H9 (cell line): ENCODE measurements at regions not wholly inside any gene's neighbourhood (a gene's known extent, or its start where the extent isn't known, plus 50 kb on each side); places are given as distances from the start of the nearest gene placed in this dataset.

Experiments used
- DNase-seq: peaks from one replicate; pipeline ENCODE4 v3.0.0-alpha.2; 2017
- H2AFZ ChIP-seq: one replicate; pipeline ENCODE4 v1.6.1; 2013; ENCODE audit warnings: mild to moderate bottlenecking, low read length, control low read depth, moderate library complexity
- H2AK5ac ChIP-seq: 2 replicates; pipeline ENCODE4 v1.6.1; 2013; ENCODE audit warnings: low read length, control low read depth, mixed read lengths; ENCODE audit not compliant: insufficient read length
- H2BK120ac ChIP-seq: one replicate; pipeline ENCODE4 v1.6.1; 2013; ENCODE audit warnings: low read depth, mild to moderate bottlenecking, low read length, control low read depth, inconsistent platforms; ENCODE audit not compliant: poor library complexity, severe bottlenecking
- H2BK12ac ChIP-seq: 2 replicates; pipeline ENCODE4 v1.6.1; 2013; ENCODE audit warnings: low read length, control low read depth, mixed read lengths, low read depth; ENCODE audit not compliant: insufficient read length
- H2BK15ac ChIP-seq: 2 replicates; pipeline ENCODE4 v1.6.1; 2013; ENCODE audit warnings: low read depth, low read length, control low read depth
- H2BK20ac ChIP-seq: one replicate; pipeline ENCODE4 v1.6.1; 2013; ENCODE audit warnings: low read depth, mild to moderate bottlenecking, low read length, control low read depth, inconsistent platforms; ENCODE audit not compliant: poor library complexity, severe bottlenecking
- H2BK5ac ChIP-seq: 2 replicates; pipeline ENCODE4 v1.6.1; 2013; ENCODE audit warnings: low read length, control low read depth, mixed read lengths; ENCODE audit not compliant: insufficient read length
- H3K14ac ChIP-seq: 2 replicates; pipeline ENCODE4 v1.6.1; 2013; ENCODE audit warnings: low read length, control low read depth; ENCODE audit not compliant: insufficient read depth
- H3K18ac ChIP-seq: 2 replicates; pipeline ENCODE4 v1.6.1; 2013; ENCODE audit warnings: low read depth, mild to moderate bottlenecking, mixed read lengths, low read length, control low read depth; ENCODE audit not compliant: insufficient read length
- H3K23ac ChIP-seq: 2 replicates; pipeline ENCODE4 v1.6.1; 2013; ENCODE audit warnings: low read length, control low read depth, mixed read lengths, low read depth; ENCODE audit not compliant: insufficient read length
- H3K23me2 ChIP-seq: 2 replicates; pipeline ENCODE4 v1.6.1; 2013; ENCODE audit warnings: low read depth, mild to moderate bottlenecking, mixed read lengths, low read length, control low read depth; ENCODE audit not compliant: insufficient read length, poor library complexity, severe bottlenecking
- H3K27ac ChIP-seq: 2 replicates; pipeline ENCODE4 v1.5.1; 2013; ENCODE audit warnings: low read length, control low read depth, mixed read lengths, low read depth; ENCODE audit not compliant: insufficient read length
- H3K27me3 ChIP-seq: 2 replicates; pipeline ENCODE4 v1.6.1; 2013; ENCODE audit warnings: low read length, control low read depth, inconsistent platforms; ENCODE audit not compliant: insufficient read depth
- H3K4ac ChIP-seq: 2 replicates; pipeline ENCODE4 v1.6.1; 2013; ENCODE audit warnings: low read depth, mild to moderate bottlenecking, control low read depth, inconsistent platforms, low read length, moderate library complexity
- H3K4me1 ChIP-seq: 2 replicates; pipeline ENCODE4 v1.6.1; 2013; ENCODE audit warnings: low read length, control low read depth, inconsistent platforms; ENCODE audit not compliant: insufficient read depth
- H3K4me2 ChIP-seq: 2 replicates; pipeline ENCODE4 v1.6.1; 2013; ENCODE audit warnings: low read length, control low read depth, mixed read lengths; ENCODE audit not compliant: insufficient read length, insufficient read depth
- H3K56ac ChIP-seq: 2 replicates; pipeline ENCODE4 v1.6.1; 2013; ENCODE audit warnings: low read depth, mild to moderate bottlenecking, mixed read lengths, low read length, control low read depth; ENCODE audit not compliant: insufficient read length
- H3K79me1 ChIP-seq: 2 replicates; pipeline ENCODE4 v1.6.1; 2013; ENCODE audit warnings: low read depth, mild to moderate bottlenecking, moderate library complexity, low read length, control low read depth, inconsistent platforms; ENCODE audit not compliant: insufficient read depth, poor library complexity, severe bottlenecking
- H3K79me2 ChIP-seq: 2 replicates; pipeline ENCODE4 v1.6.1; 2013; ENCODE audit warnings: low read length, control low read depth, inconsistent platforms; ENCODE audit not compliant: insufficient read depth
- H3K9ac ChIP-seq: 2 replicates; pipeline ENCODE4 v1.6.1; 2013; ENCODE audit warnings: low read length, control low read depth, mixed read lengths; ENCODE audit not compliant: insufficient read length; ENCODE audit errors: extremely low read depth
- H3K9me3 ChIP-seq: one replicate; pipeline ENCODE4 v1.6.1; 2013; ENCODE audit warnings: low read depth, low read length, inconsistent platforms; ENCODE audit not compliant: control insufficient read depth
- H3T11ph ChIP-seq: one replicate; pipeline ENCODE4 v1.6.1; 2013; ENCODE audit warnings: mild to moderate bottlenecking, low read length, control low read depth, inconsistent platforms
- H4K20me1 ChIP-seq: one replicate; pipeline ENCODE4 v1.6.1; 2013; ENCODE audit not compliant: control insufficient read depth, insufficient read length, insufficient read depth
- H4K5ac ChIP-seq: 2 replicates; pipeline ENCODE4 v1.6.1; 2013; ENCODE audit warnings: low read depth, mild to moderate bottlenecking, mixed read lengths, low read length, control low read depth; ENCODE audit not compliant: insufficient read length
- H4K8ac ChIP-seq: replicated peaks from 2 replicates; pipeline ENCODE4 v1.6.1; 2013; ENCODE audit warnings: low read length, control low read depth, mixed read lengths, low read depth; ENCODE audit not compliant: insufficient read length
- H4K91ac ChIP-seq: 2 replicates; pipeline ENCODE4 v1.6.1; 2013; ENCODE audit warnings: low read depth, mild to moderate bottlenecking, moderate library complexity, mixed read lengths, low read length, control low read depth; ENCODE audit not compliant: insufficient read length
- H3K27ac Mint-ChIP-seq, 3 experiments: 2 replicates in 2 of 3; 3 replicates in 1 of 3; pipeline ENCODE4 v1.8.0; 2020 to 2021; ENCODE audit warnings: mixed read lengths in 3 of 3, mild to moderate bottlenecking in 1 of 3, moderate library complexity in 1 of 3
- H3K27me3 Mint-ChIP-seq: 2 replicates; pipeline ENCODE4 v1.8.0; 2021; ENCODE audit warnings: low read depth, mild to moderate bottlenecking, moderate library complexity, mixed read lengths
- H3K36me3 Mint-ChIP-seq, 3 experiments: 2 replicates in 2 of 3; 3 replicates in 1 of 3; pipeline ENCODE4 v1.8.0; 2020 to 2021; ENCODE audit warnings: low read depth in 3 of 3, mixed read lengths in 3 of 3; ENCODE audit not compliant: insufficient read depth in 1 of 3
- H3K4me1 Mint-ChIP-seq, 2 experiments: 2 replicates each; pipeline ENCODE4 v1.8.0; 2020; ENCODE audit warnings: mixed read lengths in 2 of 2
- H3K4me3 Mint-ChIP-seq, 2 experiments: 2 replicates in 1 of 2; 3 replicates in 1 of 2; pipeline ENCODE4 v1.8.0; 2020 to 2021; ENCODE audit warnings: mild to moderate bottlenecking in 2 of 2, mixed read lengths in 2 of 2, moderate library complexity in 1 of 2
- H3K9me3 Mint-ChIP-seq, 2 experiments: 2 replicates in 1 of 2; 3 replicates in 1 of 2; pipeline ENCODE4 v1.8.0; 2020; ENCODE audit warnings: mild to moderate bottlenecking in 2 of 2, mixed read lengths in 2 of 2, moderate library complexity in 1 of 2
- WGBS: extraction: QIAGEN DNeasy Blood & Tissue Kit; methylation state at CpG from one replicate; pipeline ENCODE4 v1.1.7; 2013; ENCODE audit warnings: missing lambda C conversion rate, low lambda C conversion rate, mixed read lengths; ENCODE audit not compliant: insufficient read length; ENCODE audit errors: extremely low coverage; 5-methylcytosine and 5-hydroxymethylcytosine counted together
- TF ChIP-seq, protein P1 (sequence below): fragments of 200-600 bp; sonication (generic); conservative IDR thresholded peaks from 3 replicates; pipeline ENCODE4 v1.8.0; 2021; ENCODE audit warnings: antibody characterized with exemption, mild to moderate bottlenecking

DNA sequence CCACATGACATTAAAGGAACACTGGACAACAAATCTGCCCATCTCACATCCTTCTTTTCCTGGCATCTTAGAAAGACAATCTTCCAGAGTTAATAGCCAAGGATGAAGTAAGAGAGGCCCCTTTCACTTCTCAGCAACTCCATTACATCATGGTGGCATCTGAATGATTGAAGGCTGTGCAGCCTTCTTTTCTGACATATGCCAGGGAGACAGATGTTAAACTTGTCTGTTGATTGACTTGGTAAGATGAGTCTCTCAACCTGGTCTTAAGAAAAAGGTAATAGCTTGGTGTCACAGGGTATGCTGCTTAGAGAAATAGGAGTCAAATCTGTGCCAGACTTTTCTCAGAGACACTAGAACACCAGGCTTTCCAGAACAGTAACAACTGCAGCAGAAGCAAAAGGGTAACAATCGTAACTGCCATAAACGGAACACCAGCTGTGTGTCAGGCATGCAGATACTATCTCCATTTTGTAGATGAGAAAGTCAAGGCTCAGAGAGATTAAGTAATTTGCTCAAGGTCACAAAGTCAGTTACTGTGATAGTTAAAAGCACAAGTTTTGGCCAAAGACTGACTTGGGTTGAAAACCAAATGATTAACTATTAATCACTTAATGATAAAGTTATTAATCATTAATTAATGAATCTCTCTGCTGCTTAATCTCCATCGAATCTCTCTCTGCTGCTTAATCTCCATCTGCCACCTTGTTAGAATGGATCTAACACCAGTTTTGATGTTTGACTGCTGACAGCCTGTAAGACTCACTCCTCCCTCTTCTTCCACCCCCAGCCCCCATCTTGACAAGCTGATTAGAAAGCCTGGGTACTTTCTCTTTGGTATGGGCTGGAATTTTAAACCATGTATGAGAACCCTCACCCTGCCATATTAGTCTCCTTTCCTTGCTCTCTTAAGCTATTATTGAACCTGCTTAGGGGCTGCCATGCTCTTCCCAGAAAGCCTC, 353.5 kb downstream of the ENC1 start:
- Histone ChIP-seq H3K23ac (no peak overlapping the region), H3K9me3 (no peaks in the 10 kb centered on the region), H3K27me3 (no peaks in the 10 kb centered on the region), H3K27ac (no peak overlapping the region), H3T11ph (no peak overlapping the region), H3K14ac (no peak overlapping the region), H4K5ac (no peak overlapping the region), H3K18ac (no peak overlapping the region), H3K56ac (no peak overlapping the region), H3K23me2 (no peaks in the 10 kb centered on the region), H2BK120ac (no peak overlapping the region), H3K9ac (no peak overlapping the region), H3K4me1 (peaks cover 2% of the 10 kb centered on the region; the same call in 1 of the 2 replicates), H2BK15ac (no peak overlapping the region), H3K4me2 (no peak overlapping the region), H3K79me1 (no peaks in the 10 kb centered on the region), H4K20me1 (no peaks in the 10 kb centered on the region), H4K91ac (no peak overlapping the region), H2AK5ac (no peak overlapping the region), H2AFZ (no peak overlapping the region), H3K4ac (no peak overlapping the region), H2BK5ac (no peak overlapping the region), H2BK20ac (no peak overlapping the region), H3K79me2 (no peaks in the 10 kb centered on the region), H2BK12ac (no peak overlapping the region), H4K8ac (no peak overlapping the region)
- TF ChIP-seq, protein P1, sequence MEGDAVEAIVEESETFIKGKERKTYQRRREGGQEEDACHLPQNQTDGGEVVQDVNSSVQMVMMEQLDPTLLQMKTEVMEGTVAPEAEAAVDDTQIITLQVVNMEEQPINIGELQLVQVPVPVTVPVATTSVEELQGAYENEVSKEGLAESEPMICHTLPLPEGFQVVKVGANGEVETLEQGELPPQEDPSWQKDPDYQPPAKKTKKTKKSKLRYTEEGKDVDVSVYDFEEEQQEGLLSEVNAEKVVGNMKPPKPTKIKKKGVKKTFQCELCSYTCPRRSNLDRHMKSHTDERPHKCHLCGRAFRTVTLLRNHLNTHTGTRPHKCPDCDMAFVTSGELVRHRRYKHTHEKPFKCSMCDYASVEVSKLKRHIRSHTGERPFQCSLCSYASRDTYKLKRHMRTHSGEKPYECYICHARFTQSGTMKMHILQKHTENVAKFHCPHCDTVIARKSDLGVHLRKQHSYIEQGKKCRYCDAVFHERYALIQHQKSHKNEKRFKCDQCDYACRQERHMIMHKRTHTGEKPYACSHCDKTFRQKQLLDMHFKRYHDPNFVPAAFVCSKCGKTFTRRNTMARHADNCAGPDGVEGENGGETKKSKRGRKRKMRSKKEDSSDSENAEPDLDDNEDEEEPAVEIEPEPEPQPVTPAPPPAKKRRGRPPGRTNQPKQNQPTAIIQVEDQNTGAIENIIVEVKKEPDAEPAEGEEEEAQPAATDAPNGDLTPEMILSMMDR = no peak
- no CpG with 5 or more reads among the region's 3 CpGs for WGBS
- no peaks in the 10 kb centered on the region for H3K9me3 Mint-ChIP-seq
- H3K27ac Mint-ChIP-seq = no peak overlapping the region; a peak in 1 of 7 replicates
- no peaks in the 10 kb centered on the region for H3K36me3 Mint-ChIP-seq
- H3K4me1 Mint-ChIP-seq = peaks cover 7 to 16% of the 10 kb centered on the region in 2 experiments
- H3K27me3 Mint-ChIP-seq = peaks cover 2% of the 10 kb centered on the region; the same call in 1 of the 2 replicates
- DNase-seq = no peak
- H3K4me3 Mint-ChIP-seq = no peak overlapping the region
